PC-9 (cell line): ENCODE measurements at regions not wholly inside any gene's neighbourhood (a gene's known extent, or its start where the extent isn't known, plus 50 kb on each side); places are given as distances from the start of the nearest gene placed in this dataset.

Experiments
- BruUV-seq: library from RNA; stranded (reverse); fragments of 400-500 nt; replicated peaks from 2 replicates; lab custom pipeline; 2021; lab: Mats Ljungman, UMichigan
- CTCF ChIA-PET: fragments of 300-600 bp; sonication (Branson Sonifier 250); formaldehyde crosslinking; loops from one replicate; lab custom pipeline; 2022; ENCODE audit warnings: antibody characterized with exemption; lab: Charles Lee
- POLR2A ChIA-PET: fragments of 300-600 bp; sonication (Branson Sonifier 250); formaldehyde crosslinking; loops from one replicate; lab custom pipeline; 2022; ENCODE audit warnings: antibody characterized with exemption; ENCODE audit not compliant: unreplicated experiment; lab: Charles Lee
- DNase-seq, 2 experiments: peaks; one replicate each; pipeline versions ENCODE4 v3.0.0 to v3.0.0-alpha.2; 2015 to 2022; ENCODE audit warnings: mixed read lengths in 1 of 2
- H2AFZ ChIP-seq: fragments of 200-600 bp; sonication (generic); 2 replicates; pipeline ENCODE4 v1.8.1; 2017; ENCODE audit warnings: antibody characterized with exemption
- H3F3A ChIP-seq: fragments of 200-600 bp; sonication (generic); 2 replicates; pipeline ENCODE4 v1.8.1; 2017; ENCODE audit warnings: antibody characterized with exemption, mild to moderate bottlenecking, low read depth; ENCODE audit not compliant: insufficient read depth
- H3K27ac ChIP-seq: fragments of 200-600 bp; sonication (generic); 2 replicates; pipeline ENCODE4 v1.6.1; 2016; ENCODE audit warnings: mixed run types
- H3K27me3 ChIP-seq: fragments of 200-600 bp; sonication (generic); 2 replicates; pipeline ENCODE4 v1.6.1; 2016; ENCODE audit warnings: low read depth, mixed run types; ENCODE audit not compliant: insufficient read depth
- H3K36me3 ChIP-seq: fragments of 200-600 bp; sonication (generic); 2 replicates; pipeline ENCODE4 v1.6.1; 2016; ENCODE audit warnings: low read depth, mixed run types
- H3K4me1 ChIP-seq: fragments of 200-600 bp; sonication (generic); replicated peaks from 2 replicates; pipeline ENCODE4 v1.6.1; 2016; ENCODE audit warnings: mixed run types; ENCODE audit not compliant: insufficient read depth
- H3K4me2 ChIP-seq: fragments of 200-600 bp; sonication (generic); 2 replicates; pipeline ENCODE4 v1.6.1; 2017; ENCODE audit warnings: mixed run types
- H3K4me3 ChIP-seq: fragments of 200-600 bp; sonication (generic); 2 replicates; pipeline ENCODE4 v1.6.1; 2016; ENCODE audit warnings: mixed run types
- H3K79me2 ChIP-seq: fragments of 200-600 bp; sonication (generic); 2 replicates; pipeline ENCODE4 v1.6.1; 2017; ENCODE audit warnings: low read depth, mixed run types
- H3K9me2 ChIP-seq: fragments of 200-600 bp; sonication (generic); 2 replicates; pipeline ENCODE4 v1.8.1; 2017; ENCODE audit warnings: mild to moderate bottlenecking; ENCODE audit not compliant: insufficient read depth
- H3K9me3 ChIP-seq: fragments of 200-600 bp; sonication (generic); 2 replicates; pipeline ENCODE4 v1.8.1; 2016; ENCODE audit warnings: low read depth; ENCODE audit not compliant: insufficient read depth
- H4K20me1 ChIP-seq: fragments of 200-600 bp; sonication (generic); 2 replicates; pipeline ENCODE4 v1.8.1; 2017; ENCODE audit not compliant: insufficient read depth
- CTCF ChIP-seq: fragments of 200-600 bp; sonication (generic); conservative IDR thresholded peaks from 2 replicates; pipeline ENCODE4 v1.6.1; 2017; ENCODE audit warnings: mixed run types, antibody characterized with exemption, mild to moderate bottlenecking, moderate library complexity
- EZH2 ChIP-seq: fragments of 200-600 bp; sonication (generic); IDR thresholded peaks from 2 replicates; pipeline ENCODE4 v1.8.0; 2017; ENCODE audit warnings: antibody characterized with exemption, low read depth
- intact Hi-C: fragments of 100-400 bp; cut with micrococcal nuclease; formaldehyde crosslinking; loops from one replicate; pipeline ENCODE4 v1.10.0; 2022; ENCODE audit not compliant: unreplicated experiment

GRCh38 chr11:95466416-95466815 is 235.4 kb upstream of the SESN3 start:
- intact Hi-C loops, result no loop called here
- no peak for TF ChIP-seq EZH2
- TF ChIP-seq CTCF, result no peak
- POLR2A ChIA-PET, result no interaction called here

DNA sequence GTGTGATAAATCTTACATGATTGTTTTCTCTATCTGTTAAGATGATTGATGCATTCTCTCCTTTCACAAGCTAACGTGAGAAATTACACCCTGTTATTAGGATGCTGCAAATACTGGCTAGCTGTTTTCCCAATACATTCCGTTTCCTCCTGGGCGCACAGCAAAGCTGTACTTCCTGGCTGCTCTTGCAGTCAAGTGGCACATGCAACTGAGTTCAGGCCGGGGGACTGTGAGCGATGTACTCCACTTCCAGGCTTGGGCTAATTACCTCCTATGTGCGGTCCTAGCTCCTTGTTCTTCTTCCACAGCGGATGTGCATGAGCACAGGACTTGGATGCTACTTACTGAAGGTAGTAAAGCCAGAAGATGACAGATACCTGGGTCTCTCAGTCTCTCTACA is 234.9 kb upstream of the SESN3 start:
- CTCF ChIA-PET, result no interaction called here
- no TSS peak for BruUV-seq
- DNase-seq, result no peak
- Histone ChIP-seq H3K79me2 (no peaks in the 10 kb centered on the region), H3K4me2 (no peak overlapping the region), H4K20me1 (no peaks in the 10 kb centered on the region), H3K4me3 (no peak overlapping the region), H3K27ac (no peak overlapping the region), H3K4me1 (no peaks in the 10 kb centered on the region), H3F3A (no peaks in the 10 kb centered on the region), H3K9me3 (no peaks in the 10 kb centered on the region), H3K27me3 (no peaks in the 10 kb centered on the region), H3K36me3 (no peaks in the 10 kb centered on the region), H3K9me2 (no peaks in the 10 kb centered on the region), H2AFZ (no peak overlapping the region)
- TF ChIP-seq CTCF, result no peak
- TF ChIP-seq EZH2, result no peak
- intact Hi-C loops, result no loop called here
- POLR2A ChIA-PET, result no interaction called here

More at GRCh38 chr11:95466416-95466815, 235.4 kb upstream of the SESN3 start:
- no peaks in the 10 kb centered on the region for H3K36me3 ChIP-seq
- CTCF ChIA-PET, result no interaction called here
- H4K20me1 ChIP-seq, result no peaks in the 10 kb centered on the region
- DNase-seq, result no peak
- no peaks in the 10 kb centered on the region for H3K9me3 ChIP-seq
- no peaks in the 10 kb centered on the region for H3K27me3 ChIP-seq
- H2AFZ ChIP-seq, result no peak overlapping the region
- no peaks in the 10 kb centered on the region for H3K4me1 ChIP-seq
- no peak overlapping the region for H3K4me2 ChIP-seq
- no peaks in the 10 kb centered on the region for H3K9me2 ChIP-seq
- no peaks in the 10 kb centered on the region for H3F3A ChIP-seq
- no peak overlapping the region for H3K4me3 ChIP-seq
- no peaks in the 10 kb centered on the region for H3K79me2 ChIP-seq
- BruUV-seq, result no TSS peak
- no peak overlapping the region for H3K27ac ChIP-seq

DNA sequence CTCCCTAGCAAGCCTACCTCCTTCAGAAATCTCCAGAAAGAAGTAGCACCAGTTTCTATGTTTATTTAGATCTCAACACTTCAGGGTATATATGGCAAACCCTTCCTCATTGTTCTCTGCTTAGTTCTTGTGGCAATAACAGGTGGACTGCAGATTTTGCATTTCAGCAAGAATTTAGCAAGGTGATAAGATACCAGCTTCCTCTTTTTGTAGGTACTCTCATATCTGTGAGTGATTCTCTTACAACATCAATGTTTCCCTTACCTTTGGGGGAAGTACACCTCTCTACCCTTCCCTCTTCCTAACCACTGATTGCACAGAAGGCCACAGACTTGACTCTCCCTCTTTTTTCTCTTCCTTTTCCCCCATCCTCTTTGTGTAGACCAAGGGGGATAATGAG is 230.9 kb upstream of the SESN3 start:
- no peak for TF ChIP-seq CTCF
- no peak for TF ChIP-seq EZH2
- Histone ChIP-seq H3K4me2 (no peak overlapping the region), H3K4me1 (no peaks in the 10 kb centered on the region), H2AFZ (no peak overlapping the region), H3K9me2 (no peaks in the 10 kb centered on the region), H3K27me3 (no peaks in the 10 kb centered on the region), H3F3A (no peaks in the 10 kb centered on the region), H3K36me3 (no peaks in the 10 kb centered on the region), H3K4me3 (no peak overlapping the region), H4K20me1 (no peaks in the 10 kb centered on the region), H3K9me3 (no peaks in the 10 kb centered on the region), H3K27ac (no peak overlapping the region), H3K79me2 (no peaks in the 10 kb centered on the region)
- CTCF ChIA-PET, result no interaction called here
- BruUV-seq, result no TSS peak
- intact Hi-C loops, result no loop called here
- no peak for DNase-seq
- POLR2A ChIA-PET, result no interaction called here
